ENCODE measurements at regions not wholly inside any gene's neighbourhood (a gene's known extent, or its start where the extent isn't known, plus 50 kb on each side); places are given as distances from the start of the nearest gene placed in this dataset.
"Not testable (repeated sequence)": the region's sequence is repeated elsewhere in the genome, so short reads cannot be mapped to it uniquely, and the experiment has no call there.

GRCh38 chr14:83975435-83975834, 1554.5 kb upstream of the FLRT2 start:
- TF ChIP-seq TAF1 (IDR thresholded peaks at IDR 0.05; ENCODE audit: low read depth, low read length) (no peak), POLR2A (IDR thresholded peaks at IDR 0.05; ENCODE audit: low read depth, low read length) (no peak), POLR2AphosphoS5 (IDR thresholded peaks at IDR 0.05; ENCODE audit: low read depth, low read length) (no peak), PAX5 (IDR thresholded peaks at IDR 0.05; ENCODE audit: insufficient read depth, low read length, severe bottlenecking) (no peak), POU2F2 (IDR thresholded peaks at IDR 0.05; ENCODE audit: low read depth, low read length) (no peak), SPI1 (IDR thresholded peaks at IDR 0.05; ENCODE audit: low read depth, low read length) (no peak)
- no peak for FAIRE-seq
- no peak for DNase-seq (ENCODE audit: insufficient read length, low spot score)

GRCh38 chr14:83975841-83976770, 1553.8 kb upstream of the FLRT2 start:
- no peak for TF ChIP-seq TAF1 (IDR thresholded peaks at IDR 0.05; ENCODE audit: low read depth, low read length)
- no peak for TF ChIP-seq SPI1 (IDR thresholded peaks at IDR 0.05; ENCODE audit: low read depth, low read length)
- TF ChIP-seq POLR2AphosphoS5 (IDR thresholded peaks at IDR 0.05; ENCODE audit: low read depth, low read length) = no peak
- no peak for TF ChIP-seq POU2F2 (IDR thresholded peaks at IDR 0.05; ENCODE audit: low read depth, low read length)
- no peak for TF ChIP-seq PAX5 (IDR thresholded peaks at IDR 0.05; ENCODE audit: insufficient read depth, low read length, severe bottlenecking)
- TF ChIP-seq POLR2A (IDR thresholded peaks at IDR 0.05; ENCODE audit: low read depth, low read length) = no peak
- no peak for FAIRE-seq
- no peak for DNase-seq (ENCODE audit: insufficient read length, low spot score)

- no peak for TF ChIP-seq POLR2AphosphoS5 (IDR thresholded peaks at IDR 0.05; ENCODE audit: low read depth, low read length)
- TF ChIP-seq POU2F2 (IDR thresholded peaks at IDR 0.05; ENCODE audit: low read depth, low read length) = no peak
- no peak for TF ChIP-seq TAF1 (IDR thresholded peaks at IDR 0.05; ENCODE audit: low read depth, low read length)
- no peak for TF ChIP-seq PAX5 (IDR thresholded peaks at IDR 0.05; ENCODE audit: insufficient read depth, low read length, severe bottlenecking)
- TF ChIP-seq SPI1 (IDR thresholded peaks at IDR 0.05; ENCODE audit: low read depth, low read length) = no peak
- no peak for TF ChIP-seq POLR2A (IDR thresholded peaks at IDR 0.05; ENCODE audit: low read depth, low read length)
- no peak for DNase-seq (ENCODE audit: insufficient read length, low spot score)
- no peak for FAIRE-seq
Measured at GRCh38 chr14:83977583-83977982, 1552.4 kb upstream of the FLRT2 start.

- FAIRE-seq; DNase-seq (ENCODE audit: insufficient read length, low spot score): not testable (repeated sequence)
Measured at GRCh38 chr14:83981676-83982258, 1548.2 kb upstream of the FLRT2 start.

GRCh38 chr14:83988275-83988674, 1541.7 kb upstream of the FLRT2 start:
- TF ChIP-seq TAF1 (IDR thresholded peaks at IDR 0.05; ENCODE audit: low read depth, low read length) = no peak
- no peak for TF ChIP-seq POLR2A (IDR thresholded peaks at IDR 0.05; ENCODE audit: low read depth, low read length)
- no peak for TF ChIP-seq POLR2AphosphoS5 (IDR thresholded peaks at IDR 0.05; ENCODE audit: low read depth, low read length)
- no peak for TF ChIP-seq PAX5 (IDR thresholded peaks at IDR 0.05; ENCODE audit: insufficient read depth, low read length, severe bottlenecking)
- TF ChIP-seq SPI1 (IDR thresholded peaks at IDR 0.05; ENCODE audit: low read depth, low read length) = no peak
- no peak for TF ChIP-seq POU2F2 (IDR thresholded peaks at IDR 0.05; ENCODE audit: low read depth, low read length)
- DNase-seq (ENCODE audit: insufficient read length, low spot score) = no peak
- FAIRE-seq = no peak

GRCh38 chr14:83991666-83992065, 1538.3 kb upstream of the FLRT2 start:
- FAIRE-seq (no peak), DNase-seq (ENCODE audit: insufficient read length, low spot score) (no peak)
- TF ChIP-seq POLR2A (IDR thresholded peaks at IDR 0.05; ENCODE audit: low read depth, low read length) = no peak
- no peak for TF ChIP-seq POU2F2 (IDR thresholded peaks at IDR 0.05; ENCODE audit: low read depth, low read length)
- no peak for TF ChIP-seq PAX5 (IDR thresholded peaks at IDR 0.05; ENCODE audit: insufficient read depth, low read length, severe bottlenecking)
- TF ChIP-seq SPI1 (IDR thresholded peaks at IDR 0.05; ENCODE audit: low read depth, low read length) = no peak
- TF ChIP-seq POLR2AphosphoS5 (IDR thresholded peaks at IDR 0.05; ENCODE audit: low read depth, low read length) = no peak
- no peak for TF ChIP-seq TAF1 (IDR thresholded peaks at IDR 0.05; ENCODE audit: low read depth, low read length)

- DNase-seq (ENCODE audit: insufficient read length, low spot score) (no peak), FAIRE-seq (no peak)
- TF ChIP-seq PAX5 (IDR thresholded peaks at IDR 0.05; ENCODE audit: insufficient read depth, low read length, severe bottlenecking) (no peak), POLR2AphosphoS5 (IDR thresholded peaks at IDR 0.05; ENCODE audit: low read depth, low read length) (no peak), TAF1 (IDR thresholded peaks at IDR 0.05; ENCODE audit: low read depth, low read length) (no peak), SPI1 (IDR thresholded peaks at IDR 0.05; ENCODE audit: low read depth, low read length) (no peak), POU2F2 (IDR thresholded peaks at IDR 0.05; ENCODE audit: low read depth, low read length) (no peak), POLR2A (IDR thresholded peaks at IDR 0.05; ENCODE audit: low read depth, low read length) (no peak)
Measured at GRCh38 chr14:83992857-83993256, 1537.1 kb upstream of the FLRT2 start.

GRCh38 chr14:83993545-83993944, 1536.4 kb upstream of the FLRT2 start:
- TF ChIP-seq POLR2AphosphoS5 (IDR thresholded peaks at IDR 0.05; ENCODE audit: low read depth, low read length) (no peak), POU2F2 (IDR thresholded peaks at IDR 0.05; ENCODE audit: low read depth, low read length) (no peak), TAF1 (IDR thresholded peaks at IDR 0.05; ENCODE audit: low read depth, low read length) (no peak), POLR2A (IDR thresholded peaks at IDR 0.05; ENCODE audit: low read depth, low read length) (no peak), PAX5 (IDR thresholded peaks at IDR 0.05; ENCODE audit: insufficient read depth, low read length, severe bottlenecking) (no peak), SPI1 (IDR thresholded peaks at IDR 0.05; ENCODE audit: low read depth, low read length) (no peak)
- no peak for DNase-seq (ENCODE audit: insufficient read length, low spot score)
- FAIRE-seq = no peak

- TF ChIP-seq POLR2A (IDR thresholded peaks at IDR 0.05; ENCODE audit: low read depth, low read length) = no peak
- no peak for TF ChIP-seq TAF1 (IDR thresholded peaks at IDR 0.05; ENCODE audit: low read depth, low read length)
- no peak for TF ChIP-seq POU2F2 (IDR thresholded peaks at IDR 0.05; ENCODE audit: low read depth, low read length)
- no peak for TF ChIP-seq SPI1 (IDR thresholded peaks at IDR 0.05; ENCODE audit: low read depth, low read length)
- TF ChIP-seq PAX5 (IDR thresholded peaks at IDR 0.05; ENCODE audit: insufficient read depth, low read length, severe bottlenecking) = no peak
- no peak for TF ChIP-seq POLR2AphosphoS5 (IDR thresholded peaks at IDR 0.05; ENCODE audit: low read depth, low read length)
- FAIRE-seq (no peak), DNase-seq (ENCODE audit: insufficient read length, low spot score) (no peak)
Measured at GRCh38 chr14:83994020-83994419, 1535.9 kb upstream of the FLRT2 start.

Measured in GM12891 (cell line).